K562 (cell line): ENCODE measurements at regions not wholly inside any gene's neighbourhood (a gene's known extent, or its start where the extent isn't known, plus 50 kb on each side); places are given as distances from the start of the nearest gene placed in this dataset.

Experiments used
- ATAC-seq: fragments of 200-7000 bp; cut with Tn5 transposase; 3 replicates; pipeline ENCODE4 v1.9.1; 2020; ENCODE audit warnings: moderate library complexity
- BruUV-seq: library from RNA; stranded (reverse); fragments of 400-500 nt; replicated peaks from 2 replicates; lab custom pipeline; 2021; lab: Mats Ljungman, UMichigan
- CTCF ChIA-PET: fragments of 300-600 bp; formaldehyde crosslinking; extraction: SDS; loops from one replicate; lab custom pipeline; 2021; ENCODE audit warnings: low intra/inter-chr PET ratio; lab: Yijun Ruan, JAX
- POLR2A ChIA-PET: fragments of 300-600, 350-650 bp; sonication (Branson Sonifier 250); formaldehyde crosslinking; extraction: SDS; loops from one replicate; lab custom pipeline; 2021; ENCODE audit warnings: antibody characterized with exemption, inconsistent platforms; lab: Yijun Ruan, JAX
- DNase-seq, 4 experiments: peaks; one replicate each; pipeline versions ENCODE4 v3.0.0 to v3.0.0-alpha.2; 2011 to 2018; ENCODE audit warnings: low spot score in 3 of 4, mixed read lengths in 3 of 4; ENCODE audit errors: extremely low read depth in 1 of 4
- FAIRE-seq: peaks from 2 replicates; lab custom pipeline; 2011; peaks lifted over from hg19 to GRCh38; lab: Jason Lieb, UNC
- H2AFZ ChIP-seq: 2 replicates; pipeline ENCODE4 v1.6.0; 2011; ENCODE audit warnings: low read depth, low read length, control low read depth, inconsistent platforms
- H3K27ac ChIP-seq: fragments of 200-600 bp; 3 replicates; pipeline ENCODE4 v1.8.0; 2011; ENCODE audit warnings: low read depth, mild to moderate bottlenecking, control low read depth, inconsistent platforms, low read length, moderate library complexity, mixed read lengths; ENCODE audit errors: extremely low read depth
- H3K27me3 ChIP-seq, 2 experiments: fragments of 300-600 bp in 1 of 2; 2 replicates in 1 of 2; 3 replicates in 1 of 2; pipeline versions ENCODE4 v1.6.0 to v1.8.0; 2011; ENCODE audit warnings: inconsistent platforms in 2 of 2, low read length in 2 of 2, mild to moderate bottlenecking in 1 of 2, mixed read lengths in 1 of 2, moderate library complexity in 1 of 2; ENCODE audit not compliant: control insufficient read depth in 2 of 2, insufficient read depth in 2 of 2
- H3K36me3 ChIP-seq: fragments of 300-600 bp; 3 replicates; pipeline ENCODE4 v1.8.0; 2011; ENCODE audit warnings: mild to moderate bottlenecking, low read length, inconsistent platforms; ENCODE audit not compliant: control insufficient read depth, insufficient read depth
- H3K4me1 ChIP-seq, 2 experiments: fragments of 200-600 bp in 1 of 2; replicated peaks in 1 of 2; 2 replicates in 1 of 2; 3 replicates in 1 of 2; pipeline versions ENCODE4 v1.5.1 to v1.8.0; 2011; ENCODE audit warnings: inconsistent platforms in 2 of 2, low read length in 2 of 2, mild to moderate bottlenecking in 1 of 2, mixed read lengths in 1 of 2, moderate library complexity in 1 of 2; ENCODE audit not compliant: control insufficient read depth in 2 of 2, insufficient read depth in 2 of 2
- H3K4me2 ChIP-seq: 2 replicates; pipeline ENCODE4 v1.6.1; 2011; ENCODE audit warnings: low read length, control low read depth, inconsistent platforms, mixed read lengths; ENCODE audit not compliant: insufficient read depth
- H3K4me3 ChIP-seq: fragments of 200-600 bp; sonication (generic), shearing (Covaris generic); 2 replicates; pipeline ENCODE4 v1.5.1; 2016; ENCODE audit warnings: control low read depth, inconsistent platforms
- H3K79me2 ChIP-seq: fragments of 200-600 bp; 3 replicates; pipeline ENCODE4 v1.8.0; 2011; ENCODE audit warnings: low read length, inconsistent platforms; ENCODE audit not compliant: control insufficient read depth, insufficient read depth
- H3K9ac ChIP-seq, 2 experiments: 2 replicates each; pipeline versions ENCODE4 v1.6.0 to v1.6.1; 2011; ENCODE audit warnings: low read depth in 2 of 2, low read length in 2 of 2, control low read depth in 1 of 2, inconsistent platforms in 1 of 2, mild to moderate bottlenecking in 1 of 2, mixed read lengths in 1 of 2; ENCODE audit not compliant: insufficient read depth in 1 of 2
- H3K9me1 ChIP-seq: one replicate; pipeline ENCODE4 v1.6.0; 2011; ENCODE audit warnings: inconsistent platforms, mild to moderate bottlenecking, low read length, moderate library complexity; ENCODE audit not compliant: control insufficient read depth, insufficient read depth
- H3K9me3 ChIP-seq: replicated peaks from 2 replicates; pipeline ENCODE4 v1.5.1; 2011; ENCODE audit warnings: low read depth, low read length, inconsistent platforms; ENCODE audit not compliant: control insufficient read depth, insufficient read depth
- H4K20me1 ChIP-seq: replicated peaks from 2 replicates; pipeline ENCODE4 v1.6.1; 2011; ENCODE audit warnings: low read length, inconsistent platforms, mixed read lengths; ENCODE audit not compliant: control insufficient read depth, insufficient read depth
- HMGN3 ChIP-seq: IDR thresholded peaks from 2 replicates; pipeline ENCODE4 v1.6.1; 2011; ENCODE audit warnings: borderline replicate concordance, low read depth, mild to moderate bottlenecking, mixed read lengths, low read length; ENCODE audit not compliant: insufficient read length; ENCODE audit errors: extremely low read depth
- MCM3 ChIP-seq: fragments of 450-650 bp; IDR thresholded peaks from 2 replicates; pipeline ENCODE4 v1.6.1; 2016
- RFX7 ChIP-seq: fragments of 250-450 bp; sonication (Bioruptor Pico); IDR thresholded peaks from 2 replicates; pipeline ENCODE4 v1.5.1; 2021; ENCODE audit warnings: mild to moderate bottlenecking
- SMARCC2 ChIP-seq: fragments of 450-650 bp; IDR thresholded peaks from 2 replicates; pipeline ENCODE4 v1.6.1; 2017; ENCODE audit warnings: antibody characterized with exemption, moderate library complexity, mild to moderate bottlenecking, low read depth
- TGIF2 ChIP-seq: sonication (generic); formaldehyde crosslinking; IDR thresholded peaks from 2 replicates; pipeline ENCODE4 v1.8.1; 2022; ENCODE audit warnings: mild to moderate bottlenecking, missing genetic modification reagents, moderate library complexity
- ZBTB11 ChIP-seq, 3 experiments: fragments of 200-800 bp in 1 of 3; fragments of 250-450 bp in 1 of 3; fragments of 450-650 bp in 1 of 3; sonication (Bioruptor Pico) in 1 of 3; sonication (Bioruptor generic) in 1 of 3; formaldehyde crosslinking in 1 of 3; IDR thresholded peaks; 2 replicates each; pipeline versions ENCODE4 v1.6.1 to v1.8.0; 2016 to 2022; ENCODE audit warnings: mild to moderate bottlenecking in 2 of 3, missing genetic modification characterization in 2 of 3, missing compliant biosample characterization in 1 of 3, moderate library complexity in 1 of 3
- ZFP1 ChIP-seq: fragments of 450-650 bp; formaldehyde crosslinking; IDR thresholded peaks from 2 replicates; pipeline ENCODE4 v1.4.0; 2020; ENCODE audit warnings: mild to moderate bottlenecking, mixed read lengths
- ZKSCAN1 ChIP-seq: fragments of 150-350 bp; IDR thresholded peaks from 2 replicates; pipeline ENCODE4 v1.6.1; 2016; ENCODE audit warnings: low read depth, low read length
- ZNF121 ChIP-seq: sonication (generic); formaldehyde crosslinking; conservative IDR thresholded peaks from 2 replicates; pipeline ENCODE4 v1.8.0; 2022; ENCODE audit warnings: missing genetic modification reagents
- ZNF324 ChIP-seq: fragments of 250-450 bp; sonication (Bioruptor Pico); IDR thresholded peaks from 2 replicates; pipeline ENCODE4 v1.4.0; 2020; ENCODE audit warnings: mild to moderate bottlenecking
- in situ Hi-C: fragments of 300-500 bp; cut with MboI; formaldehyde crosslinking; loops from 4 replicates; pipeline ENCODE4 v1.15.0; 2018; ENCODE audit warnings: inconsistent platforms, mixed read lengths
- intact Hi-C: fragments of 100-400 bp; cut with micrococcal nuclease; formaldehyde crosslinking; loops from 2 replicates; pipeline ENCODE4 v1.14.2; 2022
- TF ChIP-seq, protein P1 (sequence below): fragments of 450-650 bp; IDR thresholded peaks from 2 replicates; pipeline ENCODE4 v1.6.1; 2017; ENCODE audit warnings: antibody characterized with exemption
- TF ChIP-seq, protein P2 (sequence below): fragments of 250-450 bp; sonication (Bioruptor Pico); IDR thresholded peaks from 2 replicates; pipeline ENCODE4 v1.8.0; 2022; ENCODE audit warnings: moderate library complexity, mild to moderate bottlenecking, inconsistent platforms
- TF ChIP-seq, protein P3 (sequence below), 2 experiments: fragments of 450-650 bp in 1 of 2; IDR thresholded peaks; 2 replicates each; pipeline ENCODE4 v1.6.1; 2011 to 2017; ENCODE audit warnings: low read depth in 2 of 2, antibody characterized with exemption in 1 of 2, borderline replicate concordance in 1 of 2, low read length in 1 of 2, mild to moderate bottlenecking in 1 of 2, mixed read lengths in 1 of 2; ENCODE audit not compliant: control insufficient read depth in 1 of 2

DNA sequence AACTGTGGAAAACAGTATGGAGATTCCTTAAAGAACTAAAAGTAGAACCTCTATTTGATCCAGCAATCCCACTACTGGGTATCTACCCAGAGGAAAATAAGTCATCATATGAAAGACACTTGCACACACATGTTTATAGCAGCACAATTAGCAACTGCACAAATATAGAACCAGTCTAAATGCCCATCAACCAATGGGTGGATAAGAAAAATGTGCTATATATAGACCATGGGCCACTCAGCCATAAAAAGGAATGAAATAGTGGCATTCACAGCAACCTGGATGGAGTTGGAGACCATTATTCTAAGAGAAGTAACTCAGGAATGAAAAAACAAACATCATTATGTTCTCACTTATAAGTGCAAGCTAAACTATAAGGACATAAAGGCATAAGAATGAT is 105.0 kb upstream of the PGBD5 start:
- DNase-seq, result no peak
- no peak for ATAC-seq
- BruUV-seq, result no TSS peak
- in situ Hi-C loops (no loop called here), intact Hi-C loops (no loop called here)
- no peak overlapping the region for H3K27ac ChIP-seq
- H3K9me1 ChIP-seq, result no peaks in the 10 kb centered on the region
- no peaks in the 10 kb centered on the region for H3K27me3 ChIP-seq
- no peaks in the 10 kb centered on the region; the same call in 1 of the 2 replicates for H3K9me3 ChIP-seq
- CTCF ChIA-PET, result no interaction called here
- FAIRE-seq, result no peak
- H3K36me3 ChIP-seq, result no peaks in the 10 kb centered on the region
- H2AFZ ChIP-seq, result no peak overlapping the region
- H3K4me1 ChIP-seq, result no peaks in the 10 kb centered on the region
- no peak overlapping the region for H3K4me3 ChIP-seq
- POLR2A ChIA-PET, result no interaction called here
- no peaks in the 10 kb centered on the region for H4K20me1 ChIP-seq
- no peak overlapping the region for H3K4me2 ChIP-seq
- H3K9ac ChIP-seq, result no peak overlapping the region
- no peaks in the 10 kb centered on the region for H3K79me2 ChIP-seq
- TF ChIP-seq ZNF324, result no peak
- TF ChIP-seq MCM3, result no peak
- no peak for TF ChIP-seq ZNF121 (CRISPR knock-in tag)
- TF ChIP-seq, protein P1, sequence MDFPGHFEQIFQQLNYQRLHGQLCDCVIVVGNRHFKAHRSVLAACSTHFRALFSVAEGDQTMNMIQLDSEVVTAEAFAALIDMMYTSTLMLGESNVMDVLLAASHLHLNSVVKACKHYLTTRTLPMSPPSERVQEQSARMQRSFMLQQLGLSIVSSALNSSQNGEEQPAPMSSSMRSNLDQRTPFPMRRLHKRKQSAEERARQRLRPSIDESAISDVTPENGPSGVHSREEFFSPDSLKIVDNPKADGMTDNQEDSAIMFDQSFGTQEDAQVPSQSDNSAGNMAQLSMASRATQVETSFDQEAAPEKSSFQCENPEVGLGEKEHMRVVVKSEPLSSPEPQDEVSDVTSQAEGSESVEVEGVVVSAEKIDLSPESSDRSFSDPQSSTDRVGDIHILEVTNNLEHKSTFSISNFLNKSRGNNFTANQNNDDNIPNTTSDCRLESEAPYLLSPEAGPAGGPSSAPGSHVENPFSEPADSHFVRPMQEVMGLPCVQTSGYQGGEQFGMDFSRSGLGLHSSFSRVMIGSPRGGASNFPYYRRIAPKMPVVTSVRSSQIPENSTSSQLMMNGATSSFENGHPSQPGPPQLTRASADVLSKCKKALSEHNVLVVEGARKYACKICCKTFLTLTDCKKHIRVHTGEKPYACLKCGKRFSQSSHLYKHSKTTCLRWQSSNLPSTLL, result no peak
- no peak for TF ChIP-seq HMGN3
- TF ChIP-seq, protein P2, sequence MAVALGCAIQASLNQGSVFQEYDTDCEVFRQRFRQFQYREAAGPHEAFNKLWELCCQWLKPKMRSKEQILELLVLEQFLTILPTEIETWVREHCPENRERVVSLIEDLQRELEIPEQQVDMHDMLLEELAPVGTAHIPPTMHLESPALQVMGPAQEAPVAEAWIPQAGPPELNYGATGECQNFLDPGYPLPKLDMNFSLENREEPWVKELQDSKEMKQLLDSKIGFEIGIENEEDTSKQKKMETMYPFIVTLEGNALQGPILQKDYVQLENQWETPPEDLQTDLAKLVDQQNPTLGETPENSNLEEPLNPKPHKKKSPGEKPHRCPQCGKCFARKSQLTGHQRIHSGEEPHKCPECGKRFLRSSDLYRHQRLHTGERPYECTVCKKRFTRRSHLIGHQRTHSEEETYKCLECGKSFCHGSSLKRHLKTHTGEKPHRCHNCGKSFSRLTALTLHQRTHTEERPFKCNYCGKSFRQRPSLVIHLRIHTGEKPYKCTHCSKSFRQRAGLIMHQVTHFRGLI (CRISPR knock-in tag), result no peak
- TF ChIP-seq ZBTB11 (CRISPR knock-in tag; IDR thresholded peaks at IDR 0.05), result no peak
- TF ChIP-seq SMARCC2, result no peak
- no peak for TF ChIP-seq TGIF2
- TF ChIP-seq, protein P3, sequence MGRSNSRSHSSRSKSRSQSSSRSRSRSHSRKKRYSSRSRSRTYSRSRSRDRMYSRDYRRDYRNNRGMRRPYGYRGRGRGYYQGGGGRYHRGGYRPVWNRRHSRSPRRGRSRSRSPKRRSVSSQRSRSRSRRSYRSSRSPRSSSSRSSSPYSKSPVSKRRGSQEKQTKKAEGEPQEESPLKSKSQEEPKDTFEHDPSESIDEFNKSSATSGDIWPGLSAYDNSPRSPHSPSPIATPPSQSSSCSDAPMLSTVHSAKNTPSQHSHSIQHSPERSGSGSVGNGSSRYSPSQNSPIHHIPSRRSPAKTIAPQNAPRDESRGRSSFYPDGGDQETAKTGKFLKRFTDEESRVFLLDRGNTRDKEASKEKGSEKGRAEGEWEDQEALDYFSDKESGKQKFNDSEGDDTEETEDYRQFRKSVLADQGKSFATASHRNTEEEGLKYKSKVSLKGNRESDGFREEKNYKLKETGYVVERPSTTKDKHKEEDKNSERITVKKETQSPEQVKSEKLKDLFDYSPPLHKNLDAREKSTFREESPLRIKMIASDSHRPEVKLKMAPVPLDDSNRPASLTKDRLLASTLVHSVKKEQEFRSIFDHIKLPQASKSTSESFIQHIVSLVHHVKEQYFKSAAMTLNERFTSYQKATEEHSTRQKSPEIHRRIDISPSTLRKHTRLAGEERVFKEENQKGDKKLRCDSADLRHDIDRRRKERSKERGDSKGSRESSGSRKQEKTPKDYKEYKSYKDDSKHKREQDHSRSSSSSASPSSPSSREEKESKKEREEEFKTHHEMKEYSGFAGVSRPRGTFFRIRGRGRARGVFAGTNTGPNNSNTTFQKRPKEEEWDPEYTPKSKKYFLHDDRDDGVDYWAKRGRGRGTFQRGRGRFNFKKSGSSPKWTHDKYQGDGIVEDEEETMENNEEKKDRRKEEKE (IDR thresholded peaks at IDR 0.05; ENCODE audit: borderline replicate concordance in 1 of 2, control insufficient read depth in 1 of 2, low read depth in 2 of 2, low read length in 1 of 2), result no peak
- TF ChIP-seq ZFP1 (CRISPR knock-in tag), result no peak
- TF ChIP-seq ZKSCAN1, result no peak
- TF ChIP-seq RFX7 (CRISPR knock-in tag), result no peak
